GM21717 (cell line): ENCODE measurements at regions not wholly inside any gene's neighbourhood (a gene's known extent, or its start where the extent isn't known, plus 50 kb on each side); places are given as distances from the start of the nearest gene placed in this dataset.
"Not testable (repeated sequence)": the region's sequence is repeated elsewhere in the genome, so short reads cannot be mapped to it uniquely, and the experiment has no call there.

Source experiments
- ATAC-seq: cut with Tn5 transposase; IDR thresholded peaks from one replicate; pipeline ENCODE4 v1.9.1; 2021; ENCODE audit warnings: mild to moderate bottlenecking, moderate library complexity; ENCODE audit not compliant: unreplicated experiment

DNA sequence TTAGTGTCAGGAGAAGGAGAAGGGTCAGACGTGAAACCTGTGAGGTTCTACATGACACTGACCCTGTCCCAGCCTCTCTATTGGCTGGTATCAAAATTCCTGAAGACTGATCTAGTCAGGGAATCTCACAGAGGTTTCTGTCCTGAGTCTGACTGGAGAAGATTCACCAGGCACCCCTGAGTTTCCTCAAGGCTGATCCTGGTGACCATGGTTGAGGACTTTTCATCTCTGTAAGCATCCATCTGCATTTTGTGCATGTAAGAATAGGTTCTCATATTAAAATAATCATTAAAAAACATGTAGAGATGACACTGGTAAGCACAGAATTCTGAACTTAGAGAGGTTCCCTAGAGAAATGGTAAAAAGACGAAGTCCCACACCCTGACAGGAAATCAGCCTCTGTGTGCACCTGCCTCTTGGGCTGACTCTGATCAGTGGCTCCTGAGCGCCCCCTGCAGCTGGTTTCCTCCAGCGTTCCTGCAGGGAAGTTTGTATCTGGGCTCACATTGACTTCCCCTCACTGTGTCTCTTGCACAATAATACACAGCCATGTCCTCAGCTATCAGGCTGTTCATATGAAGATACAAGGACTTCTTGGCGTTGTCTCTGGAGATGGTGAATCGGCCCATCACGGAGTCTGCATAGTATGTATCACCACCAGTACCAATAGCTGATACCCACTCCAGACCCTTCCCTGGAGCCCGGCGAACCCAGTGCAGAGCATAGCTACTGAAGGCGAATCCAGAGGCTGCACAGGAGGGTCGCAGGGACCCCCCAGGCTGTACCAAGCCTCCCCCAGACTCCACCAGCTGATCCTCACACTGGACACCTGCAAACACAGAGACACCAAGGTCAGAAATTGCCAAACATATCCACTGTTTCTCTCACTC lies 991.9 kb downstream of the TMEM121 start:
- no peak for ATAC-seq

- ATAC-seq = not testable (repeated sequence)
These were observed 995.7 kb downstream of the TMEM121 start for GRCh38 chr14:106522118-106522517.

DNA sequence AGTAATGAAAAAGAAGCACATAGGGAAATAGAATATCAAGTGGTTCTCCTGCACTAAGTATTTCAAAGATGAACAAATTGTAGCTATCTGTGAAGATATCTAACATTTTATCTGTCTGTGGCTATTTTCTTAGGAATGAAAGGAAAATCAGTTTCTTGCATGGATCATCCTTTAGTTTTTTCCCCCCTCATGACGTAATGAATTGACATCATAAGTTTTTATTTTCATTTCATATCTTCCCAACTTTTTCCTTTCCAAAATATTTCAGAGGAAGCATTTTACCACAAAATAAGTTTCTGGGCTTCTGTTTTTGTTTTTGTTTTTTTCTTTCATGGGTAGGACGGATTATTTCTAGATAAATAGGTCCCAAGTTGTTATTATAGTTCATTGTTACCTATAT lies 996.6 kb downstream of the TMEM121 start:
- ATAC-seq = no peak

- no peak for ATAC-seq
These were observed 1002.3 kb downstream of the TMEM121 start for GRCh38 chr14:106528717-106529116.

GRCh38 chr14:106530031-106530422 lies 1003.6 kb downstream of the TMEM121 start:
- no peak for ATAC-seq

- peak; percentile 88 for ATAC-seq
These were observed 1004.2 kb downstream of the TMEM121 start for GRCh38 chr14:106530423-106531107.

GRCh38 chr14:106537597-106537996 lies 1011.2 kb downstream of the TMEM121 start:
- not testable (repeated sequence) for ATAC-seq

DNA sequence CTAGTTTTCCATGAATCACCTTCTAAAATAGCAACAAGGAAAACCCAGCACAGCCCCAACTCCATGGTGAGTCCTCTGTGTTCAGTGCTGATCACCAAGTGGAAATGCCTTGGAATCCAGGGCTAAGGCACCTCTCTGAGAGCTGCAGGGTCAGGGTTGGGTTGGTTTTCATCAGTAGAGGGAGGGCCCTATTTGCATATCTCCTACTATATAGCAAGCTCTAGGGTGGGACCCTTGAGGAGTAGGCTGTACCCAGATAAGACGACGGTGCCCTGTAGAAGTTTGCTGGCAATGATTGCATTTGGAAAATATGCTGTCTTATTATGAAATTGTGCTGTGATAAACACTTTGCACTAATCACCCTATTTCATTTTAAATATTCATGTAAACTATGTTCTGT lies 1011.8 kb downstream of the TMEM121 start:
- ATAC-seq = no peak

DNA sequence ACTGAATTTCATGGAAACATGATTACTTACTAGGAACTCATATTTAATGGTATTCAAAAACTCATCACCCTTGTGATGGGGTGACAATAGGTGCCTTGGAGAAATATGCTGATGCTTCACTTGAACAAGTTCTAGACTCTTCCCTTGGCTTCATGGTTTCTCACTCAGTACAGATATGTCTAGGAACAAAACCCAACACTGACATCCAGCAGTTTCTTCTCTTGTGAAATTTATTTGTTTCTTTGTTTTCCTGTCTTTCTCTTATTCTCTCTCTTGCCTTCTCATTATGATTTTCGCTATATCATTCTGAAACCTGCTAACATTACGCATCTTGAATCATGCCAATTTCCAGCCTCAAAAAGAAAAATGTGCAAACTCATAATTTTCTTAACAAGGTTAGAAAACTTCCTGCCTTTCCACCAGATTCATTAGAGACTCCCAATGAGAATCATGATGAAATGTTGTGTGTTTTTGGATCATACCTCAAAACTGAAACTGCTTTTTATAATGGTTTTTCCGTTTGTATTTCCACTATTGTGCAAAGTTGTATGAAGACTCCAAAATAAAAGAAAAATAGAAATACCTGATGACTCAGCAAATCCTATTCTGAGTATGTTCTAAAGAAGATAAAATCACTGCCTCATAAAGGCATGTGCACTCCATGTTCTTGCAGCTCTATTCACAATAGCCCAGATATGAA lies 1021.5 kb downstream of the TMEM121 start:
- no peak for ATAC-seq

- no peak for ATAC-seq
These were observed 1022.7 kb downstream of the TMEM121 start for GRCh38 chr14:106549064-106549463.

DNA sequence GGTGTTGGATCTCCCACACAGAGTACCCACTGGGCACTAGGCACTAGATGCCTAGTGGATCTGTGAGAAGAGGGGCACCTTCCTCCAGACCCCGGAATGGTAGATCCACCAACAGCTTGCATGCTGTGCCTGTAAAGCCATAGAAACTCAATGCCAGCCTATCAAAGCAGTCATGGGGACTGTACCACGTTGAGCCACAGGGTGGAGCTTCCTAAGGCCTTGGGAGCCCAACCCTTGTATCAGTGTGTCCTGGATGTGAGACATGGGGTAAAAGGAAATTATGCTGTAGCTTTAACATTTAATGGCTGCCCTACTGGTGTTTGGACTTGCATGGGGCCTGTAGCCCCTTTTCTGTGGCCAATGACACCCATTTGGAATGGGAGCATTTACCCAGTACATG lies 1024.9 kb downstream of the TMEM121 start:
- ATAC-seq = no peak

- ATAC-seq = not testable (repeated sequence)
These were observed 1029.8 kb downstream of the TMEM121 start for GRCh38 chr14:106556211-106556610.

DNA sequence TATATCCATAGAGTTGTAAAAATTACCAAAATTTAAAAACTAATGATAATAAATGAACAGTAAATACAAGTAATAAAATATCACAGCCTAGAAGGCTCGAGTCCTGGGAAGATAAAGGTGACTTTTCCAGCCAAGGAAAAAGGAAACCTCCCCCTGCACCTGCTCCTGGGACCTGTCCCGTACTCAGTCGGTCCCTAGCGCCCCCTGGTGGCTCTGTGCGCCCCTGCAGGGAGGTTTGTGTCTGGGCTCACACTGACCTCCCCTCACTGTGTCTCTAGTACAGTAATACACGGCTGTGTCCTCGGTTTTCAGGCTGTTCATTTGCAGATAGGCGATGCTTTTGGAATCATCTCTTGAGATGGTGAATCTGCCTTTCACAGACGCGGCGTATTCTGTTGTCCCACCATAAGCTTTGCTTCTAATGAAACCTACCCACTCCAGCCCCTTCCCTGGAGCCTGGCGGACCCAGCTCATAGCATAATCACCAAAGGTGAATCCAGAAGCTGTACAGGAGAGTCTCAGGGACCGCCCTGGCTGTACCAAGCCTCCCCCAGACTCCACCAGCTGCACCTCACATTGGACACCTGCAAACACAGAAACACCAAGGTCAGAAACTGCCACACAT lies 1030.4 kb downstream of the TMEM121 start:
- no peak for ATAC-seq

- ATAC-seq = no peak
These were observed 1036.1 kb downstream of the TMEM121 start for GRCh38 chr14:106562451-106562850.

DNA sequence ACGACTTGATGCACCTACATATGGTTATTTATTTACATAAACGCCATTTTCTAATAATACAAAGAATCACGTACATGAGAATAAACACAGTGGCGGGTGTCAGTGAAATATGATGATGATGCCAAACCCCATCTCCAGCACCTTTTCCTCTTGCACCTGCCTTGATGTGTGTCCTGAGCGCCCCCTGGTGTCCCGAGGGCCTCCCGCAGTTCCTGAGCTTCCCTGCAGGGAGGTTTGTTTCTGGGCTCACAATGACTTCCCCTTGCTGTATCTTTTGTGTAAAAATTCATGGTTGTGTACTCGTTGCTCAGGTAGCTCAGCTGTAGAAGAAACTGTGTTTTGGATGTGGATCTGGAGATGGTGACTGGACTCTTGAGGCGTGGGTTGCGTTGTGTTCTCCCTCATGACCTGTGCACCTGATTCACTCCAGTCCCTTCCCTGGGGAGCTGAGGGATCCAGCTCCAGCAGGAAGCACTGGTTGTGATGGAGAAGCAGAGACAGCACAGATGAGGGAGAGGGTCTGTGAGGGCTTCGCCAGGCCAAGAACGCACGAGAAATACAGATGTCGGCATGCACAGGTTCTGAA lies 1037.8 kb downstream of the TMEM121 start:
- ATAC-seq = no peak

- ATAC-seq = no peak
These were observed 1052.1 kb downstream of the TMEM121 start for GRCh38 chr14:106578481-106578880.

- ATAC-seq = no peak
These were observed 1052.7 kb downstream of the TMEM121 start for GRCh38 chr14:106579084-106579483.

GRCh38 chr14:106585692-106586091 lies 1059.3 kb downstream of the TMEM121 start:
- no peak for ATAC-seq

DNA sequence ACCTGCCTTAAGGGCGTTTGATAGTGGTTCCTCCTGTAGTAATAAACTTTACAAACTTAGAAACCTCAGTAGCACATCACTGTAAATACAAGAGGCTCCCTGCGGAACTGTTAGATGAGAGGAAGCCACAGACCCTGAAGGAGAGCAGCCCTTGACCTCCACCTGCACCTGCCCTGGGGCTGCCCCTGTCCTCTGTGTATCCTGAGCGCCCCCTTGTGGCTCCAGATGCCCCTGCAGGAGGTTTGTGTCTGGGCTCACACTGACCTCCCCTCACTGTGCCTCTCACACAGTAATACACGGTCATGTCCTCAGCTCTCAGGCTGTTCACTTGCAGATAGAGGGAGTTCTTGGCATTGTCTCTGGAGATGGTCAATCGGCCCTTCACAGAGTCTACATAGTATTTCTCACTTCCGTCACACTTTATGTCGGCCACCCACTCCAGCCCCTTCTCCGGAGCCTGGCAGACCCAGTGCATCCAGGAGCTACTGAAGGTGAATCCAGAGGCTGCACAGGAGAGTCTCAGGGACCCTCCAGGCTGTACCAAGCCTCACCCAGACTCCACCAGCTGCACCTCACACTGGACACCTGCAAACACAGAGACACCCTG lies 1059.8 kb downstream of the TMEM121 start:
- ATAC-seq = no peak

DNA sequence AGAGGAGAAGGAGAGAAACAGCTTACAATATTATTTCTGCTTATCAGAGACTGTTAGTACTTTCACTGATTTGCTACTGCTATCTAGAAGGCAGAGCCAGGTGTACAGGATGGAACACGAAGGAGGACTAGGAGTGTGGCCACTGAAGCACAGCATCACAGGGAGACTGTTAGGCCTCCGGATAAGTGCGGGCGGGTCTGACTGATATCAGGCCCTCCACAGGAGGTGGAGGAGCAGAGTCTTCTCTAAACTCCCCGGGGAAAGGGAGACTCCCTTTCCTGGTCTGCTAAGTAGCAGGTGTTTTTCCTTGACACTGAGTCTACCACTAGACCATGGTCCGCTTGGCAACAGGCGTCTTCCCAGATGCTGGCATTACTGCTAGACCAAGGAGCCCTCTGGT lies 1065.2 kb downstream of the TMEM121 start:
- not testable (repeated sequence) for ATAC-seq
